ENCODE measurements at regions not wholly inside any gene's neighbourhood (a gene's known extent, or its start where the extent isn't known, plus 50 kb on each side); places are given as distances from the start of the nearest gene placed in this dataset.
"Not testable (repeated sequence)": the region's sequence is repeated elsewhere in the genome, so short reads cannot be mapped to it uniquely, and the experiment has no call there.

- H3K27me3 ChIP-seq; H3K27ac ChIP-seq; H3K36me3 ChIP-seq (ENCODE audit: low read depth, missing control alignments); H3K4me3 ChIP-seq; DNase-seq; H3K4me1 ChIP-seq; intact Hi-C loops (cut with DNase I; ENCODE audit: low total_unique reads); H3K9me3 ChIP-seq: not testable (repeated sequence)
- 90 to 92% methylated on average over 3 of the region's 3 CpGs for WGBS, 2 donors
Observed at GRCh38 chr2:111478335-111478734, 357.6 kb downstream of the BCL2L11 start.

DNA sequence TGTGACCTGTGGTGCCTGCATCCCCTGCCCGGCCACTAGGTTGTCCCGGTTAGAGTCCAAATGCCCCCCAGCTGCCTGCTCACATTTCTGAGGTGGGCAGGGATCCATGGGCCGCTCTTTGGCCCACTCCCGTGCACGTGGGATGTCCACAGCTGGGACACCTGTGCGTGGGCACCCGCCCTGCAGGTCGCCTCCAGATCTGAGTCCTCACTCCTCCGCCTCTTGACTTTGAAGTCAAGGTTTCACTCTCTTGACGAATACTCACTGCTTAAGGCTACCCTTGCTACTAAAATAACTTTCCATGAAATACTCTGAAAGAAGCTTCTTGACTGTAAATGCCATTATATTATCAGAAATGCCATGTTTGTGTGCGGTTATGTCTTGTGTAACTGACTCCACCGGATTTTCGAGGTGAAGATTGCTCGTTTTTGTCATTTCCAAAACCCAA, 358.2 kb downstream of the BCL2L11 start:
- DNase-seq; H3K27me3 ChIP-seq; H3K9me3 ChIP-seq; H3K27ac ChIP-seq; H3K4me1 ChIP-seq; H3K4me3 ChIP-seq; intact Hi-C loops (cut with DNase I; ENCODE audit: low total_unique reads); H3K36me3 ChIP-seq (ENCODE audit: low read depth, missing control alignments): not testable (repeated sequence)
- WGBS, 2 donors, result 74 to 80% methylated on average over 10 to 14 of the region's 14 CpGs

DNA sequence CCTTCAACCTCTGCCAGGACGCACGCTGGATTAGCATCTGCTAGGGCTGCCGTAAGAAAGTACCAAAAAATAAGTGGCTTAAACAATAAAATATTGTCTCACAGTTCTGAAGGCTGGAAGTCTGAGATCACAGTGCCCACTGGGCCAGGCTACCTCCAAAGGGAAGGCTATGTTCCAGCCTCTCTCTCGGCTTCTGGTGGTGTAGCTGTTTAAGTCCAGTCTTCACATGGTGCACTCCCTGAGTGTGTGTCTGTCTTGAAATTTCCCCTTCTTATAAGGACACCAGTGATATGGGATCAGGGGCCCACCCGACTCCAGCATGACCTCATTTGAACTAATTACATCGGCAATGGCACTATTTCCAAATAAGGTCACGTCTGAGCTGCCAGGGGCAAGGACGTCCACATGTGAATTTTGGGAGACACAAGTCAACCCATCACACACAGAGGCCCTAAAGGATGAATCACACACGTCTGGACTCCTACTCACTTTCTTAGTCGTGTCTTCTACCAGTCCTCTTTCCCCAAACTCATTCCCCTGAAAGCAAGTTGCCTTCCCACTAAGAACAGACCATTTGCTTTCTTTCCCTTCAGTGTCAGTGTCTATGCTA, 359.4 kb downstream of the BCL2L11 start:
- intact Hi-C loops (cut with DNase I; ENCODE audit: low total_unique reads); DNase-seq; H3K4me3 ChIP-seq; H3K27me3 ChIP-seq; H3K27ac ChIP-seq; H3K9me3 ChIP-seq; H3K4me1 ChIP-seq; H3K36me3 ChIP-seq (ENCODE audit: low read depth, missing control alignments): not testable (repeated sequence)
- WGBS, 2 donors, result 85 to 94% methylated on average over 9 to 10 of the region's 10 CpGs

GRCh38 chr2:111480633-111481032, 359.9 kb downstream of the BCL2L11 start:
- H3K9me3 ChIP-seq; intact Hi-C loops (cut with DNase I; ENCODE audit: low total_unique reads); H3K4me1 ChIP-seq; DNase-seq; H3K27ac ChIP-seq; H3K36me3 ChIP-seq (ENCODE audit: low read depth, missing control alignments); H3K4me3 ChIP-seq; H3K27me3 ChIP-seq: not testable (repeated sequence)
- WGBS, 2 donors, result 83 to 93% methylated on average over 2 to 8 of the region's 8 CpGs

DNA sequence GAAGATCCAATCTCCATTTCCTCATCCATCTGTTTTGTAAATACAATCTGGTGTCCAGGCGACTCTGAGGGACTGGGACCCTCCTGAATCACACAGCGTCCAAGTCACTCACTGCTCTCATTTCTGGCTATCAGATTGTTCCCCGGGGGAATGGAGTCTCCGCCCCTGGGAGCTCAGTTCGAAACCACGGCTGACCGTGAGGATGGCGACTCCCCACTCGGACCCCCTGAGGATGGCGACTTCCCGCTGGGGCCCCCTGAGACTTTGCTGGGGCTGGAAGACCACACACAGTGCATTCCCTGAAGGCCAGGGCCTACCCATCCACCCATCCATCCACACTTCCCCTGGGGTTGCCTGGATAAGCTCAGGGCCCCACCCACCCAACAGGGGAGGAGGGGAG, 360.5 kb downstream of the BCL2L11 start:
- intact Hi-C loops (cut with DNase I; ENCODE audit: low total_unique reads); H3K4me1 ChIP-seq; H3K27me3 ChIP-seq; H3K9me3 ChIP-seq; DNase-seq; H3K4me3 ChIP-seq; H3K36me3 ChIP-seq (ENCODE audit: low read depth, missing control alignments); H3K27ac ChIP-seq: not testable (repeated sequence)
- WGBS, 2 donors, result 55 to 89% methylated on average over 4 to 11 of the region's 11 CpGs

DNA sequence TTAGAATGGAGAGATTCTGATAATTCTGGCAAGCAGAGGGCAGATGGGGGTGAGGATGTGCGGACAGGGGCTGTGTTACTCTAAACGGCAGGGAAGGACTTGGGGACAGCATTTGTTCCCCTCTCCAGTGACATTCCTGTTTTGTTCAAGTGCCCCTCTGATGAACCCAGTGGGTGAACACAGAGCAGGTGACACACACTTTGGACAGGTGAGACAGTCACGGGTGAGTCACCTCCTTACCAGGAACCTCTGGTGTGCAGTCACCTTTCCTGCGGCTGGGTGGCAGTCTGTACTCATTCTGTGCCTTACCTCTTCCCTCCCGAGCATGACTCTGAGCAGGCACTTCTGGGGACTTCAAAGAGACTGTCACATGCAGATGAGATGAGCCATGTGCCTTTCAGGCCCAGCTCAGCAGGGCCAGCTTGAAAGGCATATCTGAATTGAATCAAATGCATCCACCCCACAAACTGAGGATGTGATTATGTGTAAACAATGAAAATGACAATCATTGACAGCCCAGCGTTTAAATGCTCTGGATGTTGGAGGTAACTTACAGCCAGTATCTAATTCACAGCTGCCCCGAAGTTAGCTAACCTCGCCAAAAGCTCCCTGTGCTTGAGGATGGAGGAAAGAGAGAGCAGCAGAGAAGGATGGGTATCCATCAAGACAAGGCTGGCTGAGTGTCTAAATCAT, 362.4 kb downstream of the BCL2L11 start:
- 82 to 90% methylated on average over 5 of the region's 8 CpGs for WGBS, 2 donors
- DNase-seq, H3K9me3 ChIP-seq: not testable (repeated sequence)

GRCh38 chr2:111484097-111484496, 363.4 kb downstream of the BCL2L11 start:
- H3K27ac ChIP-seq; H3K4me3 ChIP-seq; intact Hi-C loops (cut with DNase I; ENCODE audit: low total_unique reads); H3K36me3 ChIP-seq (ENCODE audit: low read depth, missing control alignments); H3K4me1 ChIP-seq; H3K9me3 ChIP-seq; H3K27me3 ChIP-seq; DNase-seq: not testable (repeated sequence)
- 50 to 93% methylated on average over 1 to 3 of the region's 3 CpGs for WGBS, 2 donors

More for the DNA sequence above, 362.4 kb downstream of the BCL2L11 start:
- H3K4me1 ChIP-seq; H3K36me3 ChIP-seq (ENCODE audit: low read depth, missing control alignments); intact Hi-C loops (cut with DNase I; ENCODE audit: low total_unique reads); H3K27me3 ChIP-seq; H3K4me3 ChIP-seq; H3K27ac ChIP-seq: not testable (repeated sequence)

- H3K36me3 ChIP-seq (ENCODE audit: low read depth, missing control alignments); H3K9me3 ChIP-seq; intact Hi-C loops (cut with DNase I; ENCODE audit: low total_unique reads); H3K27me3 ChIP-seq; H3K4me3 ChIP-seq; DNase-seq; H3K4me1 ChIP-seq; H3K27ac ChIP-seq: not testable (repeated sequence)
- 86% methylated on average over 1 of the region's 1 CpG; no CpG with 5 or more reads in 1 of the 2 donors for WGBS, 2 donors
Observed at GRCh38 chr2:111485895-111486294, 365.2 kb downstream of the BCL2L11 start.

GRCh38 chr2:111488451-111488850, 367.7 kb downstream of the BCL2L11 start:
- intact Hi-C loops (cut with DNase I; ENCODE audit: low total_unique reads); H3K27me3 ChIP-seq; H3K36me3 ChIP-seq (ENCODE audit: low read depth, missing control alignments); H3K9me3 ChIP-seq; DNase-seq; H3K4me3 ChIP-seq; H3K27ac ChIP-seq; H3K4me1 ChIP-seq: not testable (repeated sequence)
- WGBS, 2 donors, result 95 to 96% methylated on average over 3 to 4 of the region's 4 CpGs

- H3K4me1 ChIP-seq; H3K9me3 ChIP-seq; H3K27me3 ChIP-seq; H3K4me3 ChIP-seq; H3K27ac ChIP-seq; H3K36me3 ChIP-seq (ENCODE audit: low read depth, missing control alignments); DNase-seq; intact Hi-C loops (cut with DNase I; ENCODE audit: low total_unique reads): not testable (repeated sequence)
- WGBS, 2 donors, result no CpG with 5 or more reads among the region's 1 CpG
Observed at GRCh38 chr2:111489460-111489859, 368.7 kb downstream of the BCL2L11 start.

DNA sequence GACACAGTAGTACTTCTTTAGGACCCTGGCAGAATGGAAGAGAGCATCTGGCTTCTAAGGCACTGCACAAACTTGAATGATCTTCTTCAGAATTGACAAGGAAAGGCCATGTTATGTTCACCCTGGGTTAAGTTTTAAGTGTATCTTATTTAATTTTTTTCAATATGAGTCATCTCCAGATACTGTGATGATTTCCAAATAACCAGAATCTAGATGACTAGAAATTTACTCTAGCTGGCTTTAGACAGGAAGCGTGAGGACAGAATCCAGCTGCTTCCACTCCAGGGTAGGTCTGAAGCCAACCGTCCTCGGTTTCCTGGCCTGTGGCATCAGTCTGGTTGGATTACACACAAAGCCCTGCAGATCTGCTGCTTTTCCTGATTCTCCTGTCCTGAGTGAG, 370.5 kb downstream of the BCL2L11 start:
- H3K4me1 ChIP-seq; H3K27ac ChIP-seq; H3K27me3 ChIP-seq; H3K36me3 ChIP-seq (ENCODE audit: low read depth, missing control alignments); H3K9me3 ChIP-seq; intact Hi-C loops (cut with DNase I; ENCODE audit: low total_unique reads); H3K4me3 ChIP-seq; DNase-seq: not testable (repeated sequence)
- WGBS, 2 donors, result no CpG with 5 or more reads among the region's 3 CpGs

DNA sequence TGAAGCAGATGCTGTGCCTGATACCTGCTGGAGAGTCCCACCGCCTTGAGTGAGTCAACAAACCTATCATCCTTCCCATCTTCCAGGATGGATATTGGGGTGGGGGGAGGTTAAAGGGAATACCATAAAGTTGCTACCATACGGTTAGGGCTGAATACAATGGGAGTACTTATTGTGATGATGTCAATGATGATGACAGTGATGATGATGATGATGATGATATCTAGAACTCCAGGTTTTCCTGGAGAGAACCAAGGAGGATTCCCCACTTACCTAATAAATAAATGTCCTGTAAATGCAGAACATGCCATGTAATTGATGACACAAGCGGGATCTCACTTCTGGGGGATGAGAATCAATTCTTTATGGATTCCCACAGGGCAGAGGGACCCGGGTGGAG, 370.9 kb downstream of the BCL2L11 start:
- H3K4me3 ChIP-seq; H3K9me3 ChIP-seq; H3K27ac ChIP-seq; intact Hi-C loops (cut with DNase I; ENCODE audit: low total_unique reads); H3K27me3 ChIP-seq; H3K4me1 ChIP-seq; DNase-seq; H3K36me3 ChIP-seq (ENCODE audit: low read depth, missing control alignments): not testable (repeated sequence)
- 78 to 96% methylated on average over 4 of the region's 4 CpGs for WGBS, 2 donors
